ENCODE measurements at regions not wholly inside any gene's neighbourhood (a gene's known extent, or its start where the extent isn't known, plus 50 kb on each side); places are given as distances from the start of the nearest gene placed in this dataset.

GRCh38 chr7:47186316-47186715 is 395.6 kb downstream of the TNS3 start:
- Histone ChIP-seq H3K9ac (ENCODE audit: low read length) (no peak overlapping the region), H3K27ac (ENCODE audit: low read depth, low read length) (no peak overlapping the region), H3K79me2 (ENCODE audit: insufficient read depth, low read length) (no peaks in the 10 kb centered on the region), H3K4me3 (ENCODE audit: insufficient read depth, low read depth, low read length) (no peak overlapping the region), H3K4me2 (ENCODE audit: low read length) (no peak overlapping the region), H4K20me1 (ENCODE audit: insufficient read depth, low read length) (no peaks in the 10 kb centered on the region), H3K4me1 (ENCODE audit: insufficient read depth, low read length) (no peaks in the 10 kb centered on the region), H3K36me3 (ENCODE audit: insufficient read depth, low read length) (no peaks in the 10 kb centered on the region), H3K9me3 (ENCODE audit: insufficient read depth, low read depth, low read length) (no peaks in the 10 kb centered on the region), H2AFZ (ENCODE audit: low read depth, low read length) (no peak overlapping the region), H3K27me3 (ENCODE audit: insufficient read depth, low read length) (peaks cover 19% of the 10 kb centered on the region)
- FAIRE-seq = no peak
- Mint-ChIP-seq H3K4me1 (ENCODE audit: low read depth, unreplicated experiment) (peaks cover 1% of the 10 kb centered on the region), H3K27me3 (ENCODE audit: low read depth, unreplicated experiment) (peaks cover 49% of the 10 kb centered on the region), H3K9me3 (ENCODE audit: unreplicated experiment) (no peaks in the 10 kb centered on the region), H3K27ac (ENCODE audit: unreplicated experiment) (no peak overlapping the region), H3K4me3 (ENCODE audit: unreplicated experiment) (no peak overlapping the region), H3K36me3 (ENCODE audit: low read depth, unreplicated experiment) (no peaks in the 10 kb centered on the region)
- no peak for DNase-seq (ENCODE audit: low read depth)
- TF ChIP-seq EZH2 (IDR thresholded peaks at IDR 0.05; ENCODE audit: insufficient read depth, low read length) (no peak), CTCF (IDR thresholded peaks at IDR 0.05; ENCODE audit: insufficient read depth, low read depth, low read length) (no peak)

- Mint-ChIP-seq H3K36me3 (ENCODE audit: low read depth, unreplicated experiment) (no peaks in the 10 kb centered on the region), H3K4me3 (ENCODE audit: unreplicated experiment) (no peak overlapping the region), H3K4me1 (ENCODE audit: low read depth, unreplicated experiment) (peaks cover 1% of the 10 kb centered on the region), H3K9me3 (ENCODE audit: unreplicated experiment) (no peaks in the 10 kb centered on the region), H3K27me3 (ENCODE audit: low read depth, unreplicated experiment) (peaks cover 52% of the 10 kb centered on the region), H3K27ac (ENCODE audit: unreplicated experiment) (no peak overlapping the region)
- H3K9me3 ChIP-seq (ENCODE audit: insufficient read depth, low read depth, low read length) = no peaks in the 10 kb centered on the region
- no peak overlapping the region for H3K9ac ChIP-seq (ENCODE audit: low read length)
- no peak overlapping the region for H3K4me3 ChIP-seq (ENCODE audit: insufficient read depth, low read depth, low read length)
- H3K27ac ChIP-seq (ENCODE audit: low read depth, low read length) = no peak overlapping the region
- no peak overlapping the region for H2AFZ ChIP-seq (ENCODE audit: low read depth, low read length)
- DNase-seq (ENCODE audit: low read depth) (no peak), FAIRE-seq (no peak)
- H3K4me2 ChIP-seq (ENCODE audit: low read length) = no peak overlapping the region
- H4K20me1 ChIP-seq (ENCODE audit: insufficient read depth, low read length) = no peaks in the 10 kb centered on the region
- no peaks in the 10 kb centered on the region for H3K36me3 ChIP-seq (ENCODE audit: insufficient read depth, low read length)
- no peak for TF ChIP-seq EZH2 (IDR thresholded peaks at IDR 0.05; ENCODE audit: insufficient read depth, low read length)
- TF ChIP-seq CTCF (IDR thresholded peaks at IDR 0.05; ENCODE audit: insufficient read depth, low read depth, low read length) = no peak
- peaks cover 23% of the 10 kb centered on the region for H3K27me3 ChIP-seq (ENCODE audit: insufficient read depth, low read length)
- H3K79me2 ChIP-seq (ENCODE audit: insufficient read depth, low read length) = no peaks in the 10 kb centered on the region
- H3K4me1 ChIP-seq (ENCODE audit: insufficient read depth, low read length) = no peaks in the 10 kb centered on the region
Observed at GRCh38 chr7:47185839-47186238, 396.1 kb downstream of the TNS3 start.

GRCh38 chr7:47185170-47185569 is 396.7 kb downstream of the TNS3 start:
- Histone ChIP-seq H3K27me3 (ENCODE audit: insufficient read depth, low read length) (peaks cover 23% of the 10 kb centered on the region), H3K4me3 (ENCODE audit: insufficient read depth, low read depth, low read length) (no peak overlapping the region), H3K4me2 (ENCODE audit: low read length) (no peak overlapping the region), H3K36me3 (ENCODE audit: insufficient read depth, low read length) (no peaks in the 10 kb centered on the region), H3K27ac (ENCODE audit: low read depth, low read length) (no peak overlapping the region), H3K9ac (ENCODE audit: low read length) (no peak overlapping the region), H3K79me2 (ENCODE audit: insufficient read depth, low read length) (no peaks in the 10 kb centered on the region), H3K9me3 (ENCODE audit: insufficient read depth, low read depth, low read length) (no peaks in the 10 kb centered on the region), H2AFZ (ENCODE audit: low read depth, low read length) (no peak overlapping the region), H3K4me1 (ENCODE audit: insufficient read depth, low read length) (no peaks in the 10 kb centered on the region), H4K20me1 (ENCODE audit: insufficient read depth, low read length) (no peaks in the 10 kb centered on the region)
- Mint-ChIP-seq H3K27ac (ENCODE audit: unreplicated experiment) (no peak overlapping the region), H3K27me3 (ENCODE audit: low read depth, unreplicated experiment) (peaks cover 51% of the 10 kb centered on the region), H3K4me1 (ENCODE audit: low read depth, unreplicated experiment) (peaks cover 5% of the 10 kb centered on the region), H3K9me3 (ENCODE audit: unreplicated experiment) (no peaks in the 10 kb centered on the region), H3K4me3 (ENCODE audit: unreplicated experiment) (no peak overlapping the region), H3K36me3 (ENCODE audit: low read depth, unreplicated experiment) (no peaks in the 10 kb centered on the region)
- TF ChIP-seq CTCF (IDR thresholded peaks at IDR 0.05; ENCODE audit: insufficient read depth, low read depth, low read length) = no peak
- TF ChIP-seq EZH2 (IDR thresholded peaks at IDR 0.05; ENCODE audit: insufficient read depth, low read length) = no peak
- FAIRE-seq (no peak), DNase-seq (ENCODE audit: low read depth) (no peak)
